Neural cell (in vitro differentiated cells): ENCODE measurements at regions not wholly inside any gene's neighbourhood (a gene's known extent, or its start where the extent isn't known, plus 50 kb on each side); places are given as distances from the start of the nearest gene placed in this dataset.

Experiments used
- EZH2 ChIP-seq: fragments of 200-600, 300-800 bp; shearing (Covaris generic), sonication (generic); IDR thresholded peaks from 2 replicates; pipeline ENCODE4 v1.6.1; 2014; ENCODE audit warnings: antibody characterized with exemption, low read length, borderline replicate concordance, mild to moderate bottlenecking; ENCODE audit not compliant: insufficient read depth, poor library complexity, severe bottlenecking
- POLR2AphosphoS5 ChIP-seq: IDR thresholded peaks from 2 replicates; pipeline ENCODE4 v1.6.1; 2012
- TF ChIP-seq, protein P1 (sequence below): fragments of 450-650 bp; IDR thresholded peaks from 2 replicates; pipeline ENCODE4 v1.5.1; 2014; ENCODE audit warnings: antibody characterized with exemption, mild to moderate bottlenecking, moderate library complexity; ENCODE audit not compliant: poor library complexity, severe bottlenecking

DNA sequence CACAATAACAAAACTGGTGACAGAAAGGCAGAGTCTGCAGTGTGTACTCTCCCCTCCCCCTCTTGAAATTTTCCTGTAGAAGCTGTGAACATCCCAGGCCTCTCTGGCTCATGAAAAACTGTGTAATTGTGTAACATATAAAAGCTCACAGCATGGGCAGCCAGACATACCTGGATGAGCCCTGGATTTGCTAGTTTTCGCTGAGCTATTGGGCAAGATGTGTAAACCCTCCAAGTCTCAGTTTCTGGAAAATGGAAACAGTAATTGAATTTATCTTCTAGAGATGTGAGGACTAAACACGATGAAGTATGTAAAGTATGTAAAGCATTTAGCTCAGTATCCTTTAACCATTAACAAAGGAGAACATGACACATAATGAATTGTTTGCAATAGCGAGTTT lies 143.2 kb upstream of the ANKH start:
- TF ChIP-seq EZH2 (no peak), POLR2AphosphoS5 (no peak)
- TF ChIP-seq, protein P1, sequence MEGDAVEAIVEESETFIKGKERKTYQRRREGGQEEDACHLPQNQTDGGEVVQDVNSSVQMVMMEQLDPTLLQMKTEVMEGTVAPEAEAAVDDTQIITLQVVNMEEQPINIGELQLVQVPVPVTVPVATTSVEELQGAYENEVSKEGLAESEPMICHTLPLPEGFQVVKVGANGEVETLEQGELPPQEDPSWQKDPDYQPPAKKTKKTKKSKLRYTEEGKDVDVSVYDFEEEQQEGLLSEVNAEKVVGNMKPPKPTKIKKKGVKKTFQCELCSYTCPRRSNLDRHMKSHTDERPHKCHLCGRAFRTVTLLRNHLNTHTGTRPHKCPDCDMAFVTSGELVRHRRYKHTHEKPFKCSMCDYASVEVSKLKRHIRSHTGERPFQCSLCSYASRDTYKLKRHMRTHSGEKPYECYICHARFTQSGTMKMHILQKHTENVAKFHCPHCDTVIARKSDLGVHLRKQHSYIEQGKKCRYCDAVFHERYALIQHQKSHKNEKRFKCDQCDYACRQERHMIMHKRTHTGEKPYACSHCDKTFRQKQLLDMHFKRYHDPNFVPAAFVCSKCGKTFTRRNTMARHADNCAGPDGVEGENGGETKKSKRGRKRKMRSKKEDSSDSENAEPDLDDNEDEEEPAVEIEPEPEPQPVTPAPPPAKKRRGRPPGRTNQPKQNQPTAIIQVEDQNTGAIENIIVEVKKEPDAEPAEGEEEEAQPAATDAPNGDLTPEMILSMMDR: no peak
